ENCODE measurements at regions not wholly inside any gene's neighbourhood (a gene's known extent, or its start where the extent isn't known, plus 50 kb on each side); places are given as distances from the start of the nearest gene placed in this dataset.

DNA sequence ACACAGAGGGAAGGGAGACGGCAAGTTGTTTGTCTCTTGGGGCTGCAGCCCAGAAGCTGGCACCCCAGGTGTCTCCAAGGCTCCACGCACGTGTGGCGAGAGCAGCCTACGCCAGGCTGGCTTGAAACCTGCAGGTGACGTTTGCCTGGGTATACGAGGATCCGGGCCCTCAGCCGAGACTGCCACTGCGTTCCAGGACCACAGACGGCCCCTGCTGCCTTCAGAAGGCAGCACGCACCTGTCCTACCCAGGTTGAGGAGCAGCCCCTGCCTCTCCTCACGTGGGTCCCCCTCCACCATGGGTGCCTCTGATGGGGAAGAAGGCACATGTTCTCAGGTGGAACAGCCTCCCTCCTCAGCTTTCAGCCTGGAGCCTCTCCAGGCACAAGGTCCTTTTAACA is 75.3 kb upstream of the PRR20G start:
- Histone ChIP-seq H3K27me3 (ENCODE audit: insufficient read depth, low read length) (peaks cover 3% of the 10 kb centered on the region; the same call in 1 of the 2 replicates), H3K4me2 (ENCODE audit: low read length) (no peak overlapping the region), H4K20me1 (ENCODE audit: insufficient read depth, low read length) (no peaks in the 10 kb centered on the region), H3K36me3 (ENCODE audit: insufficient read depth, low read length) (no peaks in the 10 kb centered on the region), H2AFZ (ENCODE audit: low read length) (no peak overlapping the region), H3K9me3 (ENCODE audit: low read length) (no peaks in the 10 kb centered on the region), H3F3A (ENCODE audit: insufficient read depth, low read length) (no peaks in the 10 kb centered on the region), H3K4me3 (ENCODE audit: low read depth, low read length, poor library complexity, severe bottlenecking) (no peak overlapping the region), H3K9me2 (ENCODE audit: low read depth, low read length) (no peaks in the 10 kb centered on the region), H3K4me1 (ENCODE audit: insufficient read depth, low read length, severe bottlenecking) (no peaks in the 10 kb centered on the region), H3K27ac (ENCODE audit: low read depth, low read length, poor library complexity, severe bottlenecking) (no peak overlapping the region), H3K9ac (ENCODE audit: low read length) (no peak overlapping the region), H3K79me2 (ENCODE audit: insufficient read depth, low read length) (no peaks in the 10 kb centered on the region)
- TF ChIP-seq, protein P1, sequence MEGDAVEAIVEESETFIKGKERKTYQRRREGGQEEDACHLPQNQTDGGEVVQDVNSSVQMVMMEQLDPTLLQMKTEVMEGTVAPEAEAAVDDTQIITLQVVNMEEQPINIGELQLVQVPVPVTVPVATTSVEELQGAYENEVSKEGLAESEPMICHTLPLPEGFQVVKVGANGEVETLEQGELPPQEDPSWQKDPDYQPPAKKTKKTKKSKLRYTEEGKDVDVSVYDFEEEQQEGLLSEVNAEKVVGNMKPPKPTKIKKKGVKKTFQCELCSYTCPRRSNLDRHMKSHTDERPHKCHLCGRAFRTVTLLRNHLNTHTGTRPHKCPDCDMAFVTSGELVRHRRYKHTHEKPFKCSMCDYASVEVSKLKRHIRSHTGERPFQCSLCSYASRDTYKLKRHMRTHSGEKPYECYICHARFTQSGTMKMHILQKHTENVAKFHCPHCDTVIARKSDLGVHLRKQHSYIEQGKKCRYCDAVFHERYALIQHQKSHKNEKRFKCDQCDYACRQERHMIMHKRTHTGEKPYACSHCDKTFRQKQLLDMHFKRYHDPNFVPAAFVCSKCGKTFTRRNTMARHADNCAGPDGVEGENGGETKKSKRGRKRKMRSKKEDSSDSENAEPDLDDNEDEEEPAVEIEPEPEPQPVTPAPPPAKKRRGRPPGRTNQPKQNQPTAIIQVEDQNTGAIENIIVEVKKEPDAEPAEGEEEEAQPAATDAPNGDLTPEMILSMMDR (IDR thresholded peaks at IDR 0.05; ENCODE audit: low read length) = no peak
- no peak for TF ChIP-seq EZH2 (IDR thresholded peaks at IDR 0.05; ENCODE audit: borderline replicate concordance, low read length)

DNA sequence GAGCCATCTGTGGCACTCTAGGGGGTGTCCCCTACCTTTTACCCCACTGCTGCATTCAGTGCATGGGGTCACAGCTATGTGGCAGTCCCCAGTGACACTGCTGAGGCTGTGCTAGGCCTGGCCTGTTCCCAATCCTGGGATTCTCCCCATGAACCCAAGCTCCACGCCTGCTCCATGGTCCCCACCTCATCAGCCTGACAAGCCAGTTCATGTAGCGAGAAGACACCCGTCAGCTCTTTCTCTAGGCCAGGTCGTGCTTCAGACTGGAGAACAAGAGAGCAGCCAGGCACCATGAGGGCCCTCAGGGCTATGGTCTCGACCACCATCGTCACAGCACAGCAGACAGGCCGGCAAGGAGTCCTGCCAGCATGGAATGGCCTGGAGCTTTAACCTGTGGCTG is 72.8 kb upstream of the PRR20G start:
- Histone ChIP-seq H3K9ac (ENCODE audit: low read length) (no peak overlapping the region), H3K4me3 (ENCODE audit: low read depth, low read length, poor library complexity, severe bottlenecking) (no peak overlapping the region), H3K79me2 (ENCODE audit: insufficient read depth, low read length) (no peaks in the 10 kb centered on the region), H3K9me3 (ENCODE audit: low read length) (no peaks in the 10 kb centered on the region), H3K4me2 (ENCODE audit: low read length) (no peak overlapping the region), H3K9me2 (ENCODE audit: low read depth, low read length) (no peaks in the 10 kb centered on the region), H3K36me3 (ENCODE audit: insufficient read depth, low read length) (no peaks in the 10 kb centered on the region), H3K27me3 (ENCODE audit: insufficient read depth, low read length) (peaks cover 3% of the 10 kb centered on the region; the same call in 1 of the 2 replicates), H3K4me1 (ENCODE audit: insufficient read depth, low read length, severe bottlenecking) (no peaks in the 10 kb centered on the region), H3K27ac (ENCODE audit: low read depth, low read length, poor library complexity, severe bottlenecking) (no peak overlapping the region), H2AFZ (ENCODE audit: low read length) (no peak overlapping the region), H4K20me1 (ENCODE audit: insufficient read depth, low read length) (no peaks in the 10 kb centered on the region), H3F3A (ENCODE audit: insufficient read depth, low read length) (no peaks in the 10 kb centered on the region)
- no peak for TF ChIP-seq EZH2 (IDR thresholded peaks at IDR 0.05; ENCODE audit: borderline replicate concordance, low read length)
- TF ChIP-seq, protein P1 (IDR thresholded peaks at IDR 0.05; ENCODE audit: low read length) = no peak

DNA sequence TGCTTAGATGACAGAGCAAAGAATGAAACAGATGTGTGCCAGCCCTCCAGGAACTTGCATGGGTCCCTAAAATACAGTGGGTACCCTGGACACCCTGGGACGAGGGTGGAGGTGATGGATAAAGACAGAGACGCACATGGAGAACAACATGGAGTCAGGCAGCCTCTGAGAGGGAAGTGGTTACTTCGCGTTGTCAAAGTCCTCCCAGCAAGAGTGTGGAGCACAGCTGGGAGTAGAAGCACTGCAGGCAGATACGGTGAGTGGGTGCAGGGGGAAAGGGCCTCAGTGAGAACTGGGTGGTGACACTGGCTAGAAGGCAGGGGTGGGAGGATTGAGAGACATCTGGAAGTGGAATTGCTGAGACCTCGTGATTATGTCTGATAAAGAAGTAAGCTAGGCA is 70.8 kb upstream of the PRR20G start:
- H3F3A ChIP-seq (ENCODE audit: insufficient read depth, low read length) = no peaks in the 10 kb centered on the region
- no peak overlapping the region for H2AFZ ChIP-seq (ENCODE audit: low read length)
- no peaks in the 10 kb centered on the region for H3K9me2 ChIP-seq (ENCODE audit: low read depth, low read length)
- no peak overlapping the region for H3K4me2 ChIP-seq (ENCODE audit: low read length)
- H3K36me3 ChIP-seq (ENCODE audit: insufficient read depth, low read length) = no peaks in the 10 kb centered on the region
- no peaks in the 10 kb centered on the region for H3K4me1 ChIP-seq (ENCODE audit: insufficient read depth, low read length, severe bottlenecking)
- H3K79me2 ChIP-seq (ENCODE audit: insufficient read depth, low read length) = no peaks in the 10 kb centered on the region
- no peaks in the 10 kb centered on the region for H3K9me3 ChIP-seq (ENCODE audit: low read length)
- no peaks in the 10 kb centered on the region for H3K27me3 ChIP-seq (ENCODE audit: insufficient read depth, low read length)
- H4K20me1 ChIP-seq (ENCODE audit: insufficient read depth, low read length) = no peaks in the 10 kb centered on the region
- no peak for TF ChIP-seq EZH2 (IDR thresholded peaks at IDR 0.05; ENCODE audit: borderline replicate concordance, low read length)
- H3K9ac ChIP-seq (ENCODE audit: low read length) = no peak overlapping the region
- no peak overlapping the region for H3K27ac ChIP-seq (ENCODE audit: low read depth, low read length, poor library complexity, severe bottlenecking)
- H3K4me3 ChIP-seq (ENCODE audit: low read depth, low read length, poor library complexity, severe bottlenecking) = no peak overlapping the region

DNA sequence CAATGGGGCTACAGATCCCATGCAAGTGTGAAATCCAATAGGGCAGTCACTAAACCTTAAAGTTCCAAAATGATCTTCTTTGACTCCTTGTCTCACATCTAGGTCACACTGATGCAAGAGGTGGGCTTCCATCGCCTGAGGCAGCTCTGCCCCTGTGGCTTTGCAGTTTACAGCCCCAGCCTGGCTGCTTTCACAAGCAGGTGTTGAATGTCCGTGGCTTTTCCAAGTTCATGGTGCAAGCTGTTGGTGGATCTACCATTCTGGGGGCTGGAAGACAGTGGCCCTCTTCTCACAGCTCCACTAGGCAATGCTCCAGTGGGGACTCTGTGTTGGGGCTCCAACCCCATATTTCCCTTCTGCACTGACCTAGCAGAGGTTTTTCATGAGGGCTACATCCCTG is 68.5 kb upstream of the PRR20G start:
- no peak overlapping the region for H3K4me2 ChIP-seq (ENCODE audit: low read length)
- no peaks in the 10 kb centered on the region for H3K9me2 ChIP-seq (ENCODE audit: low read depth, low read length)
- no peak overlapping the region for H3K27ac ChIP-seq (ENCODE audit: low read depth, low read length, poor library complexity, severe bottlenecking)
- H3K9ac ChIP-seq (ENCODE audit: low read length) = no peak overlapping the region
- no peaks in the 10 kb centered on the region for H3K27me3 ChIP-seq (ENCODE audit: insufficient read depth, low read length)
- no peaks in the 10 kb centered on the region for H3K4me1 ChIP-seq (ENCODE audit: insufficient read depth, low read length, severe bottlenecking)
- no peak overlapping the region for H2AFZ ChIP-seq (ENCODE audit: low read length)
- H3K79me2 ChIP-seq (ENCODE audit: insufficient read depth, low read length) = no peaks in the 10 kb centered on the region
- no peaks in the 10 kb centered on the region for H3F3A ChIP-seq (ENCODE audit: insufficient read depth, low read length)
- H3K36me3 ChIP-seq (ENCODE audit: insufficient read depth, low read length) = no peaks in the 10 kb centered on the region
- no peaks in the 10 kb centered on the region for H4K20me1 ChIP-seq (ENCODE audit: insufficient read depth, low read length)
- TF ChIP-seq, protein P1 (IDR thresholded peaks at IDR 0.05; ENCODE audit: low read length) = no peak
- TF ChIP-seq EZH2 (IDR thresholded peaks at IDR 0.05; ENCODE audit: borderline replicate concordance, low read length) = no peak
- H3K4me3 ChIP-seq (ENCODE audit: low read depth, low read length, poor library complexity, severe bottlenecking) = no peak overlapping the region
- no peaks in the 10 kb centered on the region for H3K9me3 ChIP-seq (ENCODE audit: low read length)

All from OCI-LY1 (cell line).